NCI-H2107 treated with DMSO at 0.1 percent for 48 hours (cell line): ENCODE measurements at regions not wholly inside any gene's neighbourhood (a gene's known extent, or its start where the extent isn't known, plus 50 kb on each side); places are given as distances from the start of the nearest gene placed in this dataset.
"Not testable (repeated sequence)": the region's sequence is repeated elsewhere in the genome, so short reads cannot be mapped to it uniquely, and the experiment has no call there.

Source experiments
- DNase-seq: peaks from one replicate; lab custom pipeline; 2025; ENCODE audit not compliant: unreplicated experiment; lab: John Stamatoyannopoulos, UW

DNA sequence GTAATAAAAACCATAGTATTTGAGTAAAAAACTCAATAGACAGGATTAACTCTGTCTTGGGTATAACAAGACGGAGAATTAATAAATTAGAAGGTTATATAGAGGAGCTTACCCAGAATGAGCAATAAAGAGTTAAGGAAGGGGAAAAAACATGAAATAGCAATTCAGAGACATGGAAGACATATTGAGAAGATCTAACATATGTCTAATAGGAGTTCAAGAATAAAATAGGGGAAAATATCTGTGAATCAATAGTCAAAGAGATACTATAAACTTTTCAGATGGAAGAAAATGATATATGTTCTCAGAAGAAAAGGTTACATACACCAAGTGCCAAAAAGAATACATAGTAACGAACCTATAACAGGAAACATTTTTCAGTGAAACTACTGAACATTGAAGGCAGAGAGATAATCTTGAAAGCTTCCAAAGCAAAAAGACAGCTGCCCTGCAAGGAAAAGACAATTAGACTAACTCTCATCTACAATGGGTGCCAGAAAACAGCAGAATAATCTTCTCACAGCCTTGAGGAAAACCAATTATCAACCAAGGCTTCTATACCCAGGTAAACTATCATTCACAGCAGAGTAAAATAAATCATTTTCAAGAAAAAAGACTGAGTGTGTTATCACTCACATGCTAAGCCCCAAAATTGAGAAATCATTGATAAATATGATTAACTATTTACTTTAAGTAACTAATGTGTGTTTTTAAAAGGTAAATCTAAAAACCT lies 106.0 kb downstream of the ENC1 start:
- DNase-seq = no peak

DNA sequence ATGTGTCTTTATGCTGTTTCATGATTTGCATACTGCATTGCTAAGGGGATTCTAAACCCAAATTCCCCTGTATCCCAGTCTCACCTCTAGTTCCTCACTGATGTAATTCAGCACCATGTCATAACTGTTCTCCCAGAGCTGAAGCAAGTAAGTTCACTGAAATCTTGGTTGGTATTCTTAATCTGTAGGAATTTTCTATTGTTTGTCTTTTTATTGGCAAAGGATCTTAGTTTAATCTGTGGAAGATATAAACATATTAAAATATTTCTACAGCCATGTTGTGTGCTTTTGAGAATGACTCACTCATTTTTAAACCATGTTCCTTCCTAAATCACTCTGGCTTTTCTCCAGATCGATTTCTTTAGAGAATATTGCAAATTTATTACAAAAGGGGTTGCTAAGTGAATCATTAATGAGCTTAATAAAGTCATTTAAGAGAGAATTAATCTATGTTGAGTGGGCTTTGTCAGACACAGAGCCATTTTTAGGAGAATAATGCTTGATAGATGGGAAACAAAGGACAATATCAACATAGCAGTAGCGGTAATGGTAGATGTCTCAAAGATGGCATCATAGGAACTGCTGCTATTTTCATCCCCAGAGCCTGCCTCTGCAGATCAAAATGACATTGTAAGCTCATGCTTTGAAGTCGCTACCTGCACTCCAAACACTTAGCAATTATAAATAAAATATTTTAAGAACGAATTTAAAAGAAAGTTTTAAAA lies 110.0 kb downstream of the ENC1 start:
- no peak for DNase-seq

GRCh38 chr5:74529101-74529500 lies 111.4 kb downstream of the ENC1 start:
- no peak for DNase-seq

DNA sequence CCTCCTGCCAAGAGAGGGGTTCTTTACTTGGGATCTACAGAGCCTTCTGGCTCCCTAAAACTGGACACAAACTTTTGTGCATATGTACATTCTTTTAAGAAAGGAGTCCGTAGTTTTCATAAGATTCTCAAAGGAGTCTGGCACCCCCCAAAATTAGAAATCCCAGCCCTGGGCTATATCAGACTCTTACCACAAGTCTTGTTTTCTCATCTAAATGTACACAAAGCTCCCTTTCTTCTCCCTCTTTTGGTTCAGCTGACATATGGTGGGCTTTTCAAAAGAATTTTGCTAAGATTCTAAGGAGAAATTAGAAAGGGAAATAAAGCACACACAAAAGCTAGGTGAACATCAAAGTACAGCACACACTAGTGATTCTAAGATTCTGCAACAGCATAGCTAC lies 114.4 kb downstream of the ENC1 start:
- DNase-seq = no peak

DNA sequence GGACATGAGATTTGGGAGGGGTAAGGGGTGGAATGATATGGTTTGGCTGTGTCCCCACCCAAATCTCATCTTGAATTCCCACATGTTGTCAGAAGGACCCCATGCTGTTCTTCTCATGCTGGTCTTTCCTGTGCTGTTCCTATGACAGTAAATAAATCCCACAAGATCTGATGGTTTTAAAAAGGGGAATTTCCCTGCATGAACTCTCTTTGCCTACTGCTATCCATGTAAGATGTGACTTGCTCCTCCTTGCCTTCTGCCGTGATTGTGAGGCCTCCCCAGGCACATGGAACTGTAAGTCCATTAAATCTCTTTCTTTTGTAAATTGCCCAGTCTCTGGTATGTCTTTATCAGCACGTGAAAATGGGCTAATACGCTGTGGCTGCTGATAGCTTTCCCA lies 115.8 kb downstream of the ENC1 start:
- not testable (repeated sequence) for DNase-seq

GRCh38 chr5:74523698-74524097 lies 116.8 kb downstream of the ENC1 start:
- not testable (repeated sequence) for DNase-seq

DNA sequence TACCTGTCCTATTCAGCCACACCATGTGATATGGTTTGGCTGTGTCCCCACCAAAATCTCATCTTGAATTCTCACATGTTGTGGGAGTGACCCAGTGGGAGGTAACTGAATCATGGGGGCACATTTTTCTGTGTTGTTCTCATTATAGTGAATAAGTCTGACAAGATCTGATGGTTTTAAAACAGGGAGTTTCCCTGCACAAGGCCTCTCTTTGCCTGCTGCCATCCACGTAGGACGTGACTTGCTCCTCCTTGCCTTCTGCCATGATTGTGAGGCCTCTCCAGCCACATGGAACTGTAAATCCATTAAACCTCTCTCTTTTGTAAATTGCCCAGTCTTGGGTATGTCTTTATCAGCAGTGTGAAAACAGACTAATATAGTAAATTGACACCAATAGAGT lies 117.7 kb downstream of the ENC1 start:
- not testable (repeated sequence) for DNase-seq

DNA sequence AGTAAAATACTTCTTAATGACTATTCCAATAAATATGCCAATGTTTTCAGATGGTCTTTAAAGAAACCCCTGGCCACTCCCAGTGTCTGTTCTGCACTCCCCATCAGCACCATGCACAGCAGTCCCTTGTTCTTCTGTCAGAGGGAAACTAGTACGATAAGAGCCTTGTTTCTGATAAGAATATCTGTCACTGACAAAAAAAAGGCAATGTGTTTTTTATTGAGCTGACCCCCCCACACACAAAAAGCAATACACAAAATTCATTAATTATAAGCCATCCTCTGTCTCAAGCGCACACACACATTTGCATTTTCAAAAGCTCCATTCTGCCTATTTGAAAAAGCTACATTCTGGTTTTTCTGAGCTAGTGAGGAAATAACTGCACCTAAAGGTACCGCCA lies 119.1 kb downstream of the ENC1 start:
- no peak for DNase-seq

DNA sequence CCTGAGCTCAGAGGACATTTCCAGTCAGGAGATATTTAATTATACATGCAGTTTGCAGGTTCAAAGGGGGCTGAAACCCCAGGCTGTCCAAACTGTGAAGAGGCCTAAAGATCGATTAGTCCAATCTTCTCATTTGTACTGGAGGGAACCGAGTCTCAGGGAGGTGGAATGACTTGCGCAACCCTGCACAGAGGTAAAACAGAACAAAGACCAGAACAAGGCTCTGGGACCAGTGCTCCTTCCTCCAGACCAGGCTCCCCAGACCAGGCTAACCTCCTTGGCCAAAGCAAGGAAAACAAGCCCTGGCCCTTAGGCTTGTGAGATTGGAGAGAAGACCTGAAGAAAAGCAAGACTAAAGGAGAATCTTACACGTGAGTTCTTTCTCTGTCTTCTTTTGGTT lies 120.8 kb downstream of the ENC1 start:
- DNase-seq = no peak

- no peak for DNase-seq
Measured at GRCh38 chr5:74519161-74519571, 121.4 kb downstream of the ENC1 start.

- DNase-seq = no peak
Measured at GRCh38 chr5:74517700-74518099, 122.8 kb downstream of the ENC1 start.

DNA sequence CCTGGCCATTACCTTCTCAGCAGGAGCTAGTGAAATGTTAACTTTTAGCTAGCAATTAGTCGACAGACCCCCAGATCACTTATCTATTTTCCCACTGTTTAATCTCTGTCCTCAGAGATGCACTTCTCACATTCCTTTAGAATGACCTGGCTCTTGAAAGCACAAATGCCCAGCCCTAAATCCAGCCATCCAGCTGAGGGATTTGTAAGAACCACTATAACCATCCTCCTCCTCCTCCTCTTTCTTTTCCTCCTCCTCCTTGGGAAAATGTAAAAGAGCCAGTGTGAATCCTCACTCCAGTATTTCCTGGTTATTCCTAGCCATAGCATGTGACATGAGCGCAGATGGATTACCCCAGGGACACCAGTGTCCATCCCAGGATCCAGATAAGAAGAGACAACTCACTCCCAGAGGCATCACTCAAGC lies 124.3 kb downstream of the ENC1 start:
- DNase-seq = no peak

DNA sequence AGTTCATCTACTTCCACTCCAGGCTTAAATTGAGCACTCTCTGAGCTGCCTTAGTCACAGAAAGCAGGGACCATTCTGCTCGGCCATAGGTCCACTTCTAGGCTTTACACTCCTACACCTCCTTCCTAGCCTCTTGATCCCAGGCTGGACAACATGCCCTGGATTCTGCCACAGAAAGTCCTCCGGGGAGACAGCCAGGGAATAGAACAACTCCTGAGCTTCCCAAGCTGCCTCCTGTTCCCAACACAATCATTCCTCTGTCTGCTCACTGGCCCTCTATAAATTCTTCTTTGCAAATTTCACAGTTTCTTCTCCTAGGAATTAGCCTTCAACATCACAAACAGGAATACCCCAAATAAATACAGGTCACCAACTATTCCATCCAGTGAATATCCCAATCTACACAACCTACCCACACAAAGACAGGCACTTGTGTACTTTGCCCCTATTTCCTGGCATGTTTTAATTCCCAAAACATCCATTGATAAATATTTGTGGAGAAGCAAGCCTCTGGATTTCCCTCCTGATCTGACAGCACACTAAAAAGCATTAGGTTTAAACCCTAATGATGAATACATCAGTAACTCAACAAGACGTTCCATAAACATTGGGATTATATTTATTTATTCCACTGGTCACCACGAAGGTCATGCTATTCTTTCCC lies 125.5 kb downstream of the ENC1 start:
- DNase-seq = no peak

DNA sequence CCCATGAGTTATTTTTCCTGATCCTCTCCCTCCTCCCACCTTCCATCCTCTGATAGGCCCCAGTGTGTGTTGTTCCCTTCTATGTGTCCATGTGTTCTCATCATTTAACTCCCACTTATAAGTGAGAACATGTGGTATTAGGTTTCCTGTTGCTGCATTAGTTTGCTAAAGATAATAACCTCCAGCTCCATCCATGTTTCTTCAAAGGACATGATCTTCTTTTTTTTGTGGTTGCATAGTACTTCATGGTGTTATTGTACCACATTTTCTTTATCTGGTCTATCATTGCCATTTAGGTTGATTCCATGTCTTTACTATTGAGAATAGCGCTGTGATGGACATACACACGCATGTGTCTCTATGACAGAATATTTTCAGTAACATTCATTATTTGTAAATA lies 128.8 kb downstream of the ENC1 start:
- not testable (repeated sequence) for DNase-seq

DNA sequence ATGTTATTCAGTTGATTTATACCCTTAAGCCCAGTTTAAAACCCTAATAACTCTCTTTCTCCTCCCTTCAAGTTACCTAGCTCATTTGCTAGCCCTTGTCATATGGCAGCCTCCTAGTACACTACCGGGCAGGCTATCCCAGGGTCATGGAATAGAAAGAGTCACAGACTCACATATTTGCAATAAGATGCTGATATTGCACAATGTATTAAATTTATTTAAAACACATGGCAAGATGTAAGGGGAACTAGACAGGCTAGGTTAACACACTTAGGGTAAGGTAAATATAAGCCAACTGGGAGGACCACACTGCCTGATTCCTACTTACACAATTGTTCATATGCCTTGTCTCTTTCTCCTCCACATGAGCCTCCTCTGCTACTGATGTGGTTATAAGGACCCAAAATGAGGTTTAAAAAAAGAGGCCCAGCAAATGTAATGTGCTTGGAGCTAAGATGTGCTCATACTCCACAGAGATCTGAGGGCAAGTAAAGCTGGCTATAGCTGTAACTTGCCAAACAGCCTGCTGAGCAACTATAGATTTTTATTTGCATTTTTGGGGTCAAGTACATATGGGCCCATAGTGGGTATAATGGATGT lies 130.0 kb downstream of the ENC1 start:
- DNase-seq = no peak

GRCh38 chr5:74507370-74508005 lies 133.0 kb downstream of the ENC1 start:
- no peak for DNase-seq

GRCh38 chr5:74506119-74506518 lies 134.4 kb downstream of the ENC1 start:
- DNase-seq = no peak

DNA sequence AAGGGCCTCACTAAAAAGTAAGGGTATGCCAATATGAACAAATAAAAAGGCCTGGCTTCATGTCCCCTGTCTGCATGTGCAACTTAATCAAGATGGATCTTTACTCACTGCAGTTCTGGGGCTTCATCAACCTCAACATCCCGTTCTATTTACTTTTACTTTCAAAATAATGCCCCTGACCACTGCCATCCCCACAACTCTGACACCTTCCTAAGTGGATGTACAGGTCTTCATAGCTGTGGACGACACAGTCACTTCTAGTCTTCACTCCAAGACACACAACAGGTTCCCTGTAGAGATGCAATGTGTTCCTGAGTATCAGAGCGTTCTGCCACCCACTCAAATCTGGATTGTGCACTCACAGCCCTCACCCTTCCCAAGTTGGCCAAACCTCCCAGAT lies 136.1 kb downstream of the ENC1 start:
- DNase-seq = no peak

DNA sequence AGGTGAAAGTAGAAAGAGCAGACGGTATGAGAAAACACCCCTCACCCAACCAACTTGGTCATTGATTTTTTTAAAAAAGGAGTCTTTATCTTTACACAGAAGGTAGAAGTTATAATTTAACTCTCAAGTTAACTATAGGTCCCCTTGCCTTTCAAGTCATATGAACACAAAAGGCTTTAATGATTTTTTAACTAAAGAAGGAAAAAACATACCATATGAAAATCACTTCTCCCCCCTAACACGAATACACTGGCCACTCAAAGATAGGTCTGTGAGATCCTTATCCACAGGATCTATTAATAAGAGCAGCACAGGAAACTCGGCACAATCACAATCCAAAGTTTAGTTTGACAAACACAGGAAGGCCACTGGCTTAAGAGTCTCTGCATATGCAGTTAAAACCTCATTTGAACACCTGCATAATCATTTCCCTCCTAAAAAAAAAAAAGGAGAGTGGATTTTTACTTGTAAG lies 138.0 kb downstream of the ENC1 start:
- DNase-seq = no peak

- no peak for DNase-seq
Measured at GRCh38 chr5:74501674-74502478, 138.7 kb downstream of the ENC1 start.
